Dendritic cell treated with granulocyte-macrophage colony-stimulating factor and Interleukin-4, amounts not matched to agents 40 ng/mL and 50 ng/mL, for 4 days (primary cell): ENCODE measurements at regions not wholly inside any gene's neighbourhood (a gene's known extent, or its start where the extent isn't known, plus 50 kb on each side); places are given as distances from the start of the nearest gene placed in this dataset.

Source experiments
- H3K27ac Mint-ChIP-seq: one replicate; pipeline ENCODE4 v1.8.0; 2022; ENCODE audit warnings: mild to moderate bottlenecking, mixed read lengths
- H3K27me3 Mint-ChIP-seq: one replicate; pipeline ENCODE4 v1.8.0; 2022; ENCODE audit warnings: mild to moderate bottlenecking, mixed read lengths
- H3K36me3 Mint-ChIP-seq: one replicate; pipeline ENCODE4 v1.8.0; 2022; ENCODE audit warnings: low read depth, mixed read lengths
- H3K4me1 Mint-ChIP-seq: one replicate; pipeline ENCODE4 v1.8.0; 2022; ENCODE audit warnings: low read depth, mixed read lengths
- H3K4me3 Mint-ChIP-seq: one replicate; pipeline ENCODE4 v1.8.0; 2022; ENCODE audit warnings: mild to moderate bottlenecking, moderate library complexity, mixed read lengths
- H3K9me3 Mint-ChIP-seq: one replicate; pipeline ENCODE4 v1.8.0; 2022; ENCODE audit warnings: mixed read lengths
- intact Hi-C: fragments of 100-400 bp; cut with micrococcal nuclease; formaldehyde crosslinking; loops from one replicate; pipeline ENCODE4 v1.15.0; 2022

DNA sequence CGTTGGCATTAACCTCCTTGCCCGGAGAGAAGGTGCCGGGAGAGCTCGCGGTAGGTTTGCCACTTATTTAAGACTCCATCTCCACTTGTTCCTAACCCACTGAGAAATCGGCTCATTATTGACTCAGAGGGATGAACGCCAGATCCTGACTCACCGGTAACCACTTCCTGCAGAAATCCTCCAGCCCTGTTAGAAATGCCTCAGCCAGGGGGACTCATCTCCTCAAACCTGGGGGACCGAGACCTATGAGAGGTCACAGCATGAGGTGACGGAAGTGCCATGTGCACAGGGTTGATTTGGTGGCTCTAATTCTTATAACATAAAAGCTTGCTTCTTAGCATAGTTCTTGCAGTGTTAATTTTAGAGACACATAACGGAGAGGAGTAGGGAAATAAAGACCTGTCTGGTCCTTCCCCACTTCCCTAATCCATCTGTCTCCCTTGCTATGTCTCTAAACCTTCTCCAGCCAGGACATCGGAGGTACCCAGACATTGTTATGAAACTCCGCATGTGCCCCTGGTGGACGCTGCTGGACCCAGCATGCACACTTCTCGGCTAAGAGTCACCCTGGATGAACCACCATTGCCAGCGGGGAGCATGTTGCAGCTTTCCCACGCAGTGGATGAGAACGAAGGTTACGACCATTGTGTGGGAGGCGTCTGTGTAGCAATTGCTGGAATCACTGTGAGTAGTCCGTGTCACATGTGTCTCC is 158.9 kb downstream of the EFNB2 start:
- no peak overlapping the region for H3K27ac Mint-ChIP-seq
- H3K27me3 Mint-ChIP-seq, result peaks cover 3% of the 10 kb centered on the region
- intact Hi-C loops, result no loop called here
- H3K4me3 Mint-ChIP-seq, result no peak overlapping the region
- no peaks in the 10 kb centered on the region for H3K36me3 Mint-ChIP-seq
- H3K4me1 Mint-ChIP-seq, result no peaks in the 10 kb centered on the region
- no peaks in the 10 kb centered on the region for H3K9me3 Mint-ChIP-seq

DNA sequence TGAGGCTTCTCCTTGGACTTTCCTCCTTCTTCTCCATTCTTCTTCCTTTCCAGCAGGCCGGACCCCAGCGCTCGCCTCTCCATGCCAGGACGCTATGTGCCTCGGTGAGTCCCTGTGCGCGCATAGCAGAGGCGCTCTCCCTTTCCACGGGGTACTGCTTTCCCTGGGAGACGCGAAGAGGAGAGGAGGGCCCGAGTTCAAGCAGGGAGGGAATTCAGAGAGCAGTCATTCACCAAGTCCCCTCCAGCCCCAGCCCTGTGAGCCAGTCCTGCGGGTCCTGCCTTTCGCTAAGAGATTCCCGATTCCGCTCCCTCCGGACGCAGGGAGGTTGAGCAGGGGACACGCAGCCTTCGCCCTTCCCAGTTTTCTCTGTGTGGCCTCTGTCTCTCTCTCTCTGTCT is 160.4 kb downstream of the EFNB2 start:
- H3K27ac Mint-ChIP-seq, result no peak overlapping the region
- no peaks in the 10 kb centered on the region for H3K4me1 Mint-ChIP-seq
- intact Hi-C loops, result no loop called here
- peaks cover 3% of the 10 kb centered on the region for H3K27me3 Mint-ChIP-seq
- H3K36me3 Mint-ChIP-seq, result no peaks in the 10 kb centered on the region
- H3K9me3 Mint-ChIP-seq, result no peaks in the 10 kb centered on the region
- no peak overlapping the region for H3K4me3 Mint-ChIP-seq

DNA sequence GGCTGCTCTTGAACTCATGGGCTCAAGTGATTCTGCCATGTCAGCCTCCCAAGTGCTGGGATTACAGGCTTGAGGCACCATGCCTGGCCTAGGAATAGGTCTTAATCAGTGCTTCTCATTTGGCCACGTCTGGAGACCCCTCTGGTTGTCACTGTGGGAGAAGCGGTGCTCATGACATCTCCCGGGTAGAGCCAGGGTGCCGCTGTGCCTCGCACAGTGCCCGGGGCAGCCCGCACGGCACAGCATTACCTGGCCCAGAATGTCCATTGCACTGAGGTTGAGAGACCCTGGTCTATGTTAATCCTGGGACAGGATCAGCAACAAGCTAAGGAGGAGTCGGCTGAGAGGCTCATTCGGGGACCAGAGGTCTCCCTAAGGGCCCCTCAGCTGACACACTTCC is 160.8 kb downstream of the EFNB2 start:
- no peak overlapping the region for H3K4me3 Mint-ChIP-seq
- H3K27me3 Mint-ChIP-seq, result peaks cover 5% of the 10 kb centered on the region
- no peaks in the 10 kb centered on the region for H3K36me3 Mint-ChIP-seq
- no peaks in the 10 kb centered on the region for H3K4me1 Mint-ChIP-seq
- intact Hi-C loops, result no loop called here
- H3K9me3 Mint-ChIP-seq, result no peaks in the 10 kb centered on the region
- no peak overlapping the region for H3K27ac Mint-ChIP-seq

DNA sequence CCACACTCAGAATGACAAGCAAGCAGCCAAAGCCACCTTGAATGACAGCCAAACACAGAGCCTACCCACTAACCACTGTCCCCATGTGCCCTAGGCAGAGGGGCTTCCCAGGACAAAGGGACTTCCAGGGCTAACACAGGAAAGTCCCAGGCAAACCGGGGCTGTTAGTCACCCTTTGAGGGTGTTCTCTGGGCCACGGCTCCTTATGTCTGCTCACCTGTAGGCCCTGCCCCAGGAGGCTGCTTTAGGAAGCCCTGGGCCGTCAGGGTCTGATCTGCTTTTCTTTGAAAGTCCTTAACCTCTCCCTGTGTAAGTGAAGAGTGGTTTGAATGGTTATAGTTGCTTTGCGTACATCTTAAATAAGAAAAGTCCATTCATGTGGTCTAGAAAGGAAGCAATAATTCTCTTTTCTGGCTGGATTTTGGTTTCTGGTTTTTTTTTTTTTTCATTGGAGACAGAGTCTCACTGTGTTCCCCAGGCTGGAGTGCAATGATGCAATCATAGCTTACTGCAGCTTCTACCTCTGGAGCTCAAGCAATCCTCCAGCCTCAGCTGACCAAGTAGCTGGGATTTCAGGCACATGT is 161.4 kb downstream of the EFNB2 start:
- peaks cover 5% of the 10 kb centered on the region for H3K27me3 Mint-ChIP-seq
- no peak overlapping the region for H3K27ac Mint-ChIP-seq
- H3K9me3 Mint-ChIP-seq, result no peaks in the 10 kb centered on the region
- H3K4me1 Mint-ChIP-seq, result no peaks in the 10 kb centered on the region
- no peaks in the 10 kb centered on the region for H3K36me3 Mint-ChIP-seq
- intact Hi-C loops, result no loop called here
- no peak overlapping the region for H3K4me3 Mint-ChIP-seq

DNA sequence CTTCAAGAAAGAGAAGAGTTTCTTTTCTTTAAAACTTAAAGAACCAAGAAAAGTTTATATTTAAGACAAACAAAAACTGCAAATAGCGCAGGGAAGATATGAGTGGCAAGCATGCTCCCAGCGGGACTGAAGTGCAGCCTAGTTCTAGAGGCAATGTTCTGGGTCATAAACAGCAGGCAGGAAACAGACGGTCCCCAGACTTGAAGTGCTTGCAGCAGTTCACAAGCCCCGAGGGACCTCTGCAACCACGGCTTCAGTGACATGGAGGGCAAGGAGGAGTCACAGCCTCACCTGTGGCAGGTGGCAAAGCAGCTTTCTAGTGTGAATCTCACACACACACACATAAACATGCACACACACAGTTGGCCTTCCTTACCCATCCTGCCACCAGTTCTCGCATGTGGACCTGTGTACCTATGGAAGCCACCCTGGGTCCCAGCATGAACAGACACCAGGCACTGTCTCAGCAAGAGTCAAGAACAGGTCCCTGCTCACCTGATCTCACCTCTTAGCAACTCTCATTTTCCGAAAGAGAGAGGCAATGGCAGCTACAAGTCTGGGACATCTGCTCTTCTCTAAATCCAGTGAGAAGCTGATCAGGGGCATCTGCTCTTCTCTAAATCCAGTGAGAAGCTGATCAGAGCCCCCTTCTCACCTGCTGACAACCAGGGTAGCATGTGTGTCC is 162.0 kb downstream of the EFNB2 start:
- H3K9me3 Mint-ChIP-seq, result no peaks in the 10 kb centered on the region
- intact Hi-C loops, result no loop called here
- peaks cover 5% of the 10 kb centered on the region for H3K27me3 Mint-ChIP-seq

DNA sequence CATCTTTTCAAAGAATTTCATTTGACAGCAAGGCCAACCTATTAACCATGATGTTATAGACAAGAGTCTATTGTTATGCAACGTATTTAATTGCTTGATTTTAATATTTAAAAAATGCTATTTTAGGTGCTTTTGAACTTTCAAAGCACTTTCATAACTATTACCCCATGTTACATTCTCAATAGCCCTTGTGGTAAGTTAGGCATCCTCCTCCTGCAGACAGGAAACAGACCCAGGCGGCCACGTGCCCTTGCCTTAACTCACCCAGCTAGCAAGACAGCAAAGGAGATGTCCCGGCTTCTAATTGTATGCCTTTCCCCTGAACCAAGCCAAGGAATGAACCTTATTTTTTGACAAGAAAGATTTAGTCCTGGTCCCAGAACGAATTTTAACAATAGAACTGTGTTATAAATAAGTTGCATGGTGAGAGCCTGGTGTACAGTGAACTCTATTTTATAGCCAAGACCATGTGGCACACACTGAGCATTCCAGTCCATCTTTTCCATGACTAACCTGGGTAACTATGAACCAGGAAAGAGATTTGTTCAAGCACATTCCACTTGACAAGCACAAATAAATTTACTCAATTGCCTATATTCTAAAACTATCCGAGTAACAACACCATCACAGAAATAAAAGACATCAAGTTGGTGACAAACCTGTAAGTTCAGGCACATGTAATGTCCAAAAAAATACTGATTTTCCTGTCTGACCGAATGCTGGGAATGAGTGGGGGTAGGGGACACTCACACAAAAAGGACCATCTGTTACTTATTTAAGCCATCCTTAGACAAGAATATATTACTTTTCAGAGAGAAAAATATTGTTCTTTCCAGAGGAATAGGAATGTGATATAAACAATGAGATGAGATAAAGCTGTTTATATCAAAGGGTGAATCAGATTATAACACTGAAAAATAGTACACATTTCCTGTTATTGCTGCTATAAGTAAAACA is 163.0 kb downstream of the EFNB2 start:
- no peaks in the 10 kb centered on the region for H3K9me3 Mint-ChIP-seq
- no peaks in the 10 kb centered on the region for H3K4me1 Mint-ChIP-seq
- no peak overlapping the region for H3K4me3 Mint-ChIP-seq
- intact Hi-C loops, result no loop called here
- H3K36me3 Mint-ChIP-seq, result no peaks in the 10 kb centered on the region
- no peak overlapping the region for H3K27ac Mint-ChIP-seq
- H3K27me3 Mint-ChIP-seq, result peaks cover 5% of the 10 kb centered on the region

More for the DNA sequence above, 162.0 kb downstream of the EFNB2 start:
- no peaks in the 10 kb centered on the region for H3K36me3 Mint-ChIP-seq
- no peaks in the 10 kb centered on the region for H3K4me1 Mint-ChIP-seq
- no peak overlapping the region for H3K4me3 Mint-ChIP-seq
- no peak overlapping the region for H3K27ac Mint-ChIP-seq

DNA sequence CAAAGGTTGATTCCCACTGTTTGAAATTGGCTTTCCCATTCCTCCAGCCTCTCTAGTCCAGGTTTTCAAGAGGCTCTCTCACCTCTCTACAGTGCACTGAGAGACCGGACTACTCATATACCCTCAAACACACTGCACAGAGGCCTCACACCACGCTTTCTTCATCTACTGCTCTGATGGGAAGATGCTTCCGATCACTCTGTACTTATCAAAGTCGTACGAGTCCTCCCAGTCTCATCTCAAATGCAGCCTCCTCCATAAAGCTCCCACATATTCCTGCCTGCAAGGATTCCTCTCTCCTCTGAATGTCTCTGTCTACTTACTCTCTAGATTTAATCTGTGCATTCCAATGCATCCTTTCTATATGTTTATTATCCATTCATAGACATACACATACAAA is 164.4 kb downstream of the EFNB2 start:
- Mint-ChIP-seq H3K27me3 (peaks cover 4% of the 10 kb centered on the region), H3K27ac (no peak overlapping the region), H3K36me3 (no peaks in the 10 kb centered on the region), H3K4me1 (no peaks in the 10 kb centered on the region), H3K9me3 (no peaks in the 10 kb centered on the region), H3K4me3 (no peak overlapping the region)
- intact Hi-C loops, result no loop called here

DNA sequence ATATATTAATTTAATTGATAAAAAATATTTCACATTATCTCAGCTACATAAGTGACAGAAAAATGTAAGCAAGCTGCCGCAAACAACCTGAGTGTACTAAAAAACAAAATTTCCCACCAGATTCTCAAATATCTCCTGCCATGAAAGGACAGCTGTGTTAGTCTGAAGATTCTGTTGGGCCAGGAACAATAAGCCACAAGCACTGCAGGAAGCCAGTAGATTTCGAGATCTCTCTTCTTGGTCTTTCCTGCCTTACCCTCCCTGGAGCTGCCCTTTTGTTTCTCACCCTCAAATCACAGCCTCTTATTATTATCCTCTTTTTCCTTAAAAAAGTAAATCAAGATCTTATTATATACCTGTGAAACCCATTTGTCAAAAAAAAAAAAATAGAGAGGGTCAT is 165.6 kb downstream of the EFNB2 start:
- no peaks in the 10 kb centered on the region for H3K9me3 Mint-ChIP-seq
- H3K27me3 Mint-ChIP-seq, result peaks cover 3% of the 10 kb centered on the region
- H3K4me3 Mint-ChIP-seq, result no peak overlapping the region
- H3K4me1 Mint-ChIP-seq, result no peaks in the 10 kb centered on the region
- no peak overlapping the region for H3K27ac Mint-ChIP-seq
- H3K36me3 Mint-ChIP-seq, result no peaks in the 10 kb centered on the region
- intact Hi-C loops, result no loop called here

DNA sequence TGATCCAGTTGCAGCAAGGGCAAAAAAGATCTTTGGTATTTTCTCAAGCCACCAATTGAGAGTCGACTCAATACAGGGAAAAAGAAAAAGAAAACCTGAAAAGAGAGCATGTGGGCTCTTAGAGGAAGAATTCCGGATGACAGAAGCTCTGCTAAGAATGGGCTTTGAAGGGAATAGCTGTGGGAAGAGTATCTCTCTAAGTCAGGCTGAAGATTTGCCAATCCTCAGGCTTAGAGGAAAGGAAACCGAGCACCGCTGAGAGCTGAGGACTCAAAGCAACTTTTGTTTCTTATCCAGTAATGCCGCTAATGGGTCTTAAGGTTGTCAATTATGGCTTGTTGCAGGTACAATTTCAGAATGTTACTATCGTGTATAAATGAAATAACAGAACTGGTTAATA is 166.4 kb downstream of the EFNB2 start:
- no peaks in the 10 kb centered on the region for H3K36me3 Mint-ChIP-seq
- no peaks in the 10 kb centered on the region for H3K4me1 Mint-ChIP-seq
- no peak overlapping the region for H3K4me3 Mint-ChIP-seq
- H3K9me3 Mint-ChIP-seq, result no peaks in the 10 kb centered on the region
- peaks cover 3% of the 10 kb centered on the region for H3K27me3 Mint-ChIP-seq
- intact Hi-C loops, result no loop called here
- no peak overlapping the region for H3K27ac Mint-ChIP-seq

DNA sequence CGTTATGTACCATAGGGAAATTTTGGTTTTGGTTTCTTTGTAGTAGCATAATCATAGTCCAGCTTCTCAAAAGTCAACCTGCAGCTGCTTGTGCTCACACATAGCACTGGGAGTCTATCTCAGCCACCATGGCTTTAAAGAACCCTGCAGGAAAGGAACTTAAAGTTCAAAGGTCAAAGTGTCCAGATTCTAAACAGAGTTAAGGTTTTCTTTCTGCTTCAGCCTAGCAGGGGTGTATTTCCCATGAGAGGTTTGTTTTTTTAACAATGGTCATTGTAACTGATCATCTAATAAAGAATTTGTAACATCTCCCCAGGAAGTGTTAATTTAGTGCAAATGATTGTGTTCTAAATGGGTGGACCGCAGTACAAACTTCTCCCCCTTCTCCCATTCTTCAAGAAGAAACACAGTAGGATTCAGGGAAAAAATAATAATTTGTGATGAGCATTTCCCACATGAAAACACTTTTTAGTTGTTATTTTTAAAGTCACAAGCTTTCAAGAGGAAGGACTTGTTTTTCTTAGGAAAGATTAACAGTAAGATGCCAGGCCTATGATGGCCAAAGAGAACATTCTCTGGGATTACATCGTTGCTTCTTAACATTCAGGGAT is 168.0 kb downstream of the EFNB2 start:
- H3K27ac Mint-ChIP-seq, result no peak overlapping the region
- H3K27me3 Mint-ChIP-seq, result peaks cover 3% of the 10 kb centered on the region
- H3K4me1 Mint-ChIP-seq, result no peaks in the 10 kb centered on the region
- no peaks in the 10 kb centered on the region for H3K9me3 Mint-ChIP-seq
- H3K36me3 Mint-ChIP-seq, result no peaks in the 10 kb centered on the region
- H3K4me3 Mint-ChIP-seq, result no peak overlapping the region
- intact Hi-C loops, result no loop called here

DNA sequence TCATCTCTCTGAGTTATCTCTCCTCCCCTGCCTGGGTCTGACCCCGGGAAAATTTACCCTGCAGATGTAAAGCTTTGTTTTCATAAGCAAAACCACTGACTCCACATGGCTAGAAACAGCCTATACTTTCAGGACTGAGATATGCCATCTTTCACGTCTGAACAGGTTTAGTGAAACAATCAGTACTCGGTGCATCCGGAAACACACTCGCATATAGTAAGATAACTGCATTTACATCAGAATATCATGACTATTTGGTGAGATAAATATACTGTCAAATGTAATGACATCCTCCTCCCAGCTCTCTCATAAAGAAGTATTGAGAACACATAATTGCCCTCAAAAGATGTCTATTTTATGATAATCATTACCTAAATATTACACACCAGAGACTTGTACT is 172.8 kb downstream of the EFNB2 start:
- Mint-ChIP-seq H3K36me3 (no peaks in the 10 kb centered on the region), H3K9me3 (peaks cover 7% of the 10 kb centered on the region), H3K27me3 (no peaks in the 10 kb centered on the region), H3K4me1 (no peaks in the 10 kb centered on the region), H3K27ac (no peak overlapping the region), H3K4me3 (no peak overlapping the region)
- intact Hi-C loops, result no loop called here

DNA sequence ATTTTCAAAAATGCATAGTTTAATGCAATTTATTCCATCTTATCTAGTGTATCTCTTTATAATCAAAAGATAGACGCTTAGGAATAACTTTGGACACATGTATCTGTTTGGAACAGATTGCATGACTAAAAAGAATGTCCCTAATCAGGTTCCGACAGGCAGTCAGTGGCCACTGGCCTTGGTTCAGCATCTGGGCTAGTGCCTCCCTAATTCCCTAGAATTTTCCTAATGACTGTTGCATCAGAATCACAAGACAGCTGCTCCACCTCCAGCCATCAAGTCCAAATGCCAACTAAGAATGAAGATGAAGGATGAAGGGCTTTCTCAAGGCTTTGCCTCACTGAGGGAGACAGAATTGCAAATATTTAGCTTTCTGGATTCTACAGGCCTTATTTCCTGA is 173.8 kb downstream of the EFNB2 start:
- Mint-ChIP-seq H3K4me3 (no peak overlapping the region), H3K9me3 (peaks cover 7% of the 10 kb centered on the region), H3K27ac (no peak overlapping the region), H3K27me3 (no peaks in the 10 kb centered on the region), H3K4me1 (no peaks in the 10 kb centered on the region), H3K36me3 (no peaks in the 10 kb centered on the region)
- intact Hi-C loops, result no loop called here

DNA sequence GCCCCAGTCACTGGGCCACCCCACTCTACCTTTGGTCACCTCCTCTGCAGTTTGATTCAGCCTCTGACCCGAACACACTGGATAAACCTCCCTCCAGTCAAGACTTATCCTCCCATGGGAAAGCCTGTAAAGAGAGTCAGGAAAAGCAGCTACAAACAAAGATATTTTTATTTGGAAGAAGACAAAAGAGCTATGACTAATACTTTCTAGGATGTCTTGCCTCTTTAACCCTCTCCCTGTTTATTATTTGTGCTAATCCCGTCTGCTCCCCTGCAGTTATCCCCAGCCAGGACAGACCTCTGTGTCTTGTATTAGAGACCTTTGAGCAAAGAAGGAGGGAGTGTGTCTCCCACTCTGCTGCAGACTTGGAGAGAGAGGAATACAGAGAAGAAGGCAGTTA is 178.3 kb downstream of the EFNB2 start:
- Mint-ChIP-seq H3K4me1 (no peaks in the 10 kb centered on the region), H3K27ac (no peak overlapping the region), H3K9me3 (peaks cover 7% of the 10 kb centered on the region)

More for the DNA sequence above, 178.3 kb downstream of the EFNB2 start:
- H3K4me3 Mint-ChIP-seq, result no peak overlapping the region
- intact Hi-C loops, result no loop called here
- no peaks in the 10 kb centered on the region for H3K36me3 Mint-ChIP-seq
- no peaks in the 10 kb centered on the region for H3K27me3 Mint-ChIP-seq
